KMS-11 (cell line): ENCODE measurements at regions not wholly inside any gene's neighbourhood (a gene's known extent, or its start where the extent isn't known, plus 50 kb on each side); places are given as distances from the start of the nearest gene placed in this dataset.

Source experiments
- H2AFZ ChIP-seq: fragments of 200-600 bp; sonication (generic); 2 replicates; pipeline ENCODE4 v1.6.1; 2016; ENCODE audit warnings: antibody characterized with exemption, mixed run types, low read depth
- H3K27ac ChIP-seq: fragments of 200-600 bp; sonication (generic); 2 replicates; pipeline ENCODE4 v1.6.1; 2016; ENCODE audit warnings: mild to moderate bottlenecking, mixed run types
- H3K27me3 ChIP-seq: fragments of 200-600 bp; sonication (generic); 2 replicates; pipeline ENCODE4 v1.6.1; 2017; ENCODE audit warnings: mild to moderate bottlenecking, low read depth, mixed run types, moderate library complexity; ENCODE audit not compliant: insufficient read depth
- H3K36me3 ChIP-seq: fragments of 200-600 bp; sonication (generic); 2 replicates; pipeline ENCODE4 v1.6.1; 2017; ENCODE audit warnings: mild to moderate bottlenecking, mixed run types; ENCODE audit not compliant: insufficient read depth
- H3K4me1 ChIP-seq: fragments of 200-600 bp; sonication (generic); 2 replicates; pipeline ENCODE4 v1.6.1; 2016; ENCODE audit warnings: mild to moderate bottlenecking, low read depth, mixed run types; ENCODE audit not compliant: poor library complexity, severe bottlenecking
- H3K4me2 ChIP-seq: fragments of 200-600 bp; sonication (generic); 2 replicates; pipeline ENCODE4 v1.7.0; 2016; ENCODE audit warnings: mild to moderate bottlenecking, mixed run types
- H3K4me3 ChIP-seq: fragments of 200-600 bp; sonication (generic); IDR thresholded peaks from 2 replicates; pipeline ENCODE4 v1.6.1; 2017; ENCODE audit warnings: low read depth, low read length, mixed read lengths; ENCODE audit not compliant: insufficient read depth
- H3K79me2 ChIP-seq: fragments of 200-600 bp; sonication (generic); 2 replicates; pipeline ENCODE4 v1.6.1; 2016; ENCODE audit warnings: low read depth, mixed run types; ENCODE audit not compliant: insufficient read depth
- H3K9ac ChIP-seq: fragments of 200-600 bp; sonication (generic); 2 replicates; pipeline ENCODE4 v1.6.1; 2016; ENCODE audit warnings: mild to moderate bottlenecking, mixed run types
- H4K20me1 ChIP-seq: fragments of 200-600 bp; sonication (generic); 2 replicates; pipeline ENCODE4 v1.6.1; 2016; ENCODE audit warnings: mild to moderate bottlenecking, mixed run types; ENCODE audit not compliant: insufficient read depth
- TF ChIP-seq, protein P1 (sequence below): fragments of 200-600 bp; sonication (generic); conservative IDR thresholded peaks from 2 replicates; pipeline ENCODE4 v1.6.1; 2017; ENCODE audit warnings: low read depth, mild to moderate bottlenecking, antibody characterized with exemption, low read length, moderate library complexity, mixed read lengths

DNA sequence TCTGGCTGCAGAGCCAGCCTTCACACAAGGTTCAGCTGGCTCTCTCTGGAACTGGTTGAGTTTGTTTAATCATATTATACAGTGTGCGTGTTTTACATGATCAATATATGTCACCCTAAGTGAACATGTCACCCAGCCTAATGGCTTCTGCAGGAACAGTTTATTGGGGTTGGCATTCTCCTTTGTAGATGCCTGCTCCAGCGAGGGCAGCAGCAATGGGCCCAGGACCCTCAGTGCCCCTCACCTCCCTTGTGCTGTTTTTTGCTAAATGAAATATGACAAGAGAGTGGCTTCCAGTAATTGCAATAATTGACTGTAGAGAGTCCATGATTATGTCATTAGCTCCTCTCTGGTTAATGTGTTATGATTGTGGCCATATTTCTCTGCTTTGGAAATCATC, 387.2 kb downstream of the TMEM114 start:
- Histone ChIP-seq H3K27ac (no peak overlapping the region), H4K20me1 (no peaks in the 10 kb centered on the region), H3K79me2 (no peaks in the 10 kb centered on the region)

DNA sequence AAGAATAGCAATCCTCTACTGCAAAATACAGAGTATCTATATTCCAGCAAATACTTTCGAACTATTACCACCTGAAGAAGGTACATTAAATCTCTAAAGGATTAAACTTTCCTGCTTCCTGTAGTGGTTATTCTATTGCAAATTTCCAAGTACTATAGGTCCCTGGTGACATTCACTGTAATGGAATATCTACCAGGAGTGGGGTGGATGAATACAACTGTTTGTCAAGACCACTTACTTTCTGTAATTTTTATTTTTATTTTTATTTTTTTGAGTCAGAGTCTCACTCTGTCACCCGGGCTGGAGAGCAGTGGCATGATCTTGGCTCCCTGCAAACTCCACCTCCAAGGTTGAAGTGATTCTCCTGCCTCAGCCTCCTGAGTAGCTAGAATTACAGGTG, 389.5 kb downstream of the TMEM114 start:
- no peak overlapping the region for H2AFZ ChIP-seq
- H3K36me3 ChIP-seq: no peaks in the 10 kb centered on the region
- H3K4me2 ChIP-seq: no peak overlapping the region
- no peaks in the 10 kb centered on the region for H4K20me1 ChIP-seq
- TF ChIP-seq, protein P1, sequence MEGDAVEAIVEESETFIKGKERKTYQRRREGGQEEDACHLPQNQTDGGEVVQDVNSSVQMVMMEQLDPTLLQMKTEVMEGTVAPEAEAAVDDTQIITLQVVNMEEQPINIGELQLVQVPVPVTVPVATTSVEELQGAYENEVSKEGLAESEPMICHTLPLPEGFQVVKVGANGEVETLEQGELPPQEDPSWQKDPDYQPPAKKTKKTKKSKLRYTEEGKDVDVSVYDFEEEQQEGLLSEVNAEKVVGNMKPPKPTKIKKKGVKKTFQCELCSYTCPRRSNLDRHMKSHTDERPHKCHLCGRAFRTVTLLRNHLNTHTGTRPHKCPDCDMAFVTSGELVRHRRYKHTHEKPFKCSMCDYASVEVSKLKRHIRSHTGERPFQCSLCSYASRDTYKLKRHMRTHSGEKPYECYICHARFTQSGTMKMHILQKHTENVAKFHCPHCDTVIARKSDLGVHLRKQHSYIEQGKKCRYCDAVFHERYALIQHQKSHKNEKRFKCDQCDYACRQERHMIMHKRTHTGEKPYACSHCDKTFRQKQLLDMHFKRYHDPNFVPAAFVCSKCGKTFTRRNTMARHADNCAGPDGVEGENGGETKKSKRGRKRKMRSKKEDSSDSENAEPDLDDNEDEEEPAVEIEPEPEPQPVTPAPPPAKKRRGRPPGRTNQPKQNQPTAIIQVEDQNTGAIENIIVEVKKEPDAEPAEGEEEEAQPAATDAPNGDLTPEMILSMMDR: no peak
- H3K9ac ChIP-seq: no peak overlapping the region
- H3K4me1 ChIP-seq: no peaks in the 10 kb centered on the region
- no peak overlapping the region for H3K4me3 ChIP-seq
- H3K27ac ChIP-seq: no peak overlapping the region
- H3K79me2 ChIP-seq: no peaks in the 10 kb centered on the region
- no peaks in the 10 kb centered on the region for H3K27me3 ChIP-seq

More for the DNA sequence above, 387.2 kb downstream of the TMEM114 start:
- Histone ChIP-seq H3K36me3 (no peaks in the 10 kb centered on the region), H3K9ac (no peak overlapping the region), H3K4me2 (no peak overlapping the region), H3K27me3 (no peaks in the 10 kb centered on the region), H3K4me3 (no peak overlapping the region), H3K4me1 (no peaks in the 10 kb centered on the region), H2AFZ (no peak overlapping the region)
- TF ChIP-seq, protein P1: no peak

DNA sequence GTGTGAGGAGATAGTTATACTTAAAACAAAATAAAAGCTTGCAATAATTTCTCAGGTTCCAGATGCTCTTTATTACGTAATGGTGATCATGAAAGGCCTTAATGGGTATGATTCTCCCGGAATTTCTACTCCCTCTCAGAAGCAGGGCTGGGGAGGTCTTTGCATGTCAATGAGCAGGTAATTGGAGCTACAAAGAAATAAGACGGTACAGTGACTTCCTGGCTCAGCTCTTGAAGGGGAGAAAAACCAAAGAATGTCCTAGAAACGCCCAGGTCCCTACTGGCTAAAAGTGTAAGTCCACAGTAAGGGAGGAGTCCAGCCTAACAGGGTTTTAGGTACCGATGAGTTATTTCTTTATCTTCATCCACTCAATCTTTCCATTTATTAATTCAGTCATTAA, 390.9 kb downstream of the TMEM114 start:
- H3K27ac ChIP-seq: no peak overlapping the region
- H3K79me2 ChIP-seq: no peaks in the 10 kb centered on the region
- no peak overlapping the region for H2AFZ ChIP-seq
- H3K4me1 ChIP-seq: no peaks in the 10 kb centered on the region
- no peaks in the 10 kb centered on the region for H3K36me3 ChIP-seq
- H3K27me3 ChIP-seq: no peaks in the 10 kb centered on the region
- no peak overlapping the region for H3K4me2 ChIP-seq
- no peak overlapping the region for H3K9ac ChIP-seq
- H3K4me3 ChIP-seq: no peak overlapping the region
- H4K20me1 ChIP-seq: no peaks in the 10 kb centered on the region
- TF ChIP-seq, protein P1: no peak

DNA sequence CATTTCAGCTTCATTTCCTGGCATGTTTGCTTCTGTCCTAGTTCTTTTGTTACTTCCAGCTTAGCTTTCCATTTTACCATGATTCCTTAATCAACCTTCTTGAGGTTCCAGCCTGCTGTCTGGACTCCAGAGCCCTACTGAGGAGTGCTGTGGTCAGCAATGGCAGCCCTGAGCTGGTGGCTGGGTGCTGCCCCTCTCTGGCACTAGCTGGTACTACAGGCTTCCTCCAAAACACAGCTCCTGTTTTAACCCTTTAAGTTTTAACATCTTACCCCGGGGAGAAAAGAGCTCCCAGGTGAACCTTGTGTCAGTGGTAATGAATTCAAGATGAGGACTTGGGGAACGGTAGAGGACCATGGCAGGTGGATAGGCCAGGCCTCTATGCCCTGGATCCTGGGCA, 395.5 kb downstream of the TMEM114 start:
- Histone ChIP-seq H3K9ac (no peak overlapping the region), H4K20me1 (no peaks in the 10 kb centered on the region), H3K4me1 (no peaks in the 10 kb centered on the region), H3K27ac (no peak overlapping the region), H3K27me3 (no peaks in the 10 kb centered on the region), H3K79me2 (no peaks in the 10 kb centered on the region), H3K4me2 (no peak overlapping the region), H3K4me3 (no peak overlapping the region), H2AFZ (no peak overlapping the region), H3K36me3 (no peaks in the 10 kb centered on the region)
- TF ChIP-seq, protein P1: peak; percentile 65
